Fibroblast of mammary gland (primary cell): ENCODE measurements at regions not wholly inside any gene's neighbourhood (a gene's known extent, or its start where the extent isn't known, plus 50 kb on each side); places are given as distances from the start of the nearest gene placed in this dataset.
"Not testable (repeated sequence)": the region's sequence is repeated elsewhere in the genome, so short reads cannot be mapped to it uniquely, and the experiment has no call there.

Source experiments
- DNase-seq: peaks from one replicate; pipeline ENCODE4 v3.0.0-alpha.2; 2010; ENCODE audit warnings: low read depth
- H3K4me3 ChIP-seq: 2 replicates; pipeline ENCODE4 v1.5.1; 2011; ENCODE audit warnings: low read depth, mild to moderate bottlenecking, low read length, moderate library complexity; ENCODE audit not compliant: control insufficient read depth
- CTCF ChIP-seq: conservative IDR thresholded peaks from 2 replicates; pipeline ENCODE4 v1.5.1; 2011; ENCODE audit warnings: low read depth, low read length, inconsistent platforms; ENCODE audit not compliant: control insufficient read depth, insufficient read depth

GRCh38 chr5:104001136-104001535 lies 438.5 kb upstream of the NUDT12 start:
- no peak for DNase-seq
- TF ChIP-seq CTCF, result no peak
- H3K4me3 ChIP-seq, result no peak overlapping the region

- no peak overlapping the region for H3K4me3 ChIP-seq
- DNase-seq, result no peak
- TF ChIP-seq CTCF, result no peak
Measured at GRCh38 chr5:103993031-103993430, 430.4 kb upstream of the NUDT12 start.

GRCh38 chr5:103990064-103990463 lies 427.5 kb upstream of the NUDT12 start:
- no peak for DNase-seq
- no peak overlapping the region for H3K4me3 ChIP-seq
- no peak for TF ChIP-seq CTCF

GRCh38 chr5:103981592-103981991 lies 419.0 kb upstream of the NUDT12 start:
- TF ChIP-seq CTCF, result no peak
- no peak overlapping the region for H3K4me3 ChIP-seq
- no peak for DNase-seq

- no peak for DNase-seq
Measured at GRCh38 chr5:103973669-103974068, 411.1 kb upstream of the NUDT12 start.

GRCh38 chr5:103966295-103966694 lies 403.7 kb upstream of the NUDT12 start:
- not testable (repeated sequence) for DNase-seq, H3K4me3 ChIP-seq

More at GRCh38 chr5:103973669-103974068, 411.1 kb upstream of the NUDT12 start:
- peak; percentile 21 for TF ChIP-seq CTCF
- H3K4me3 ChIP-seq, result no peak overlapping the region

GRCh38 chr5:103962023-103962422 lies 399.4 kb upstream of the NUDT12 start:
- no peak for TF ChIP-seq CTCF
- DNase-seq, result no peak

More at GRCh38 chr5:103962023-103962422, 399.4 kb upstream of the NUDT12 start:
- H3K4me3 ChIP-seq, result no peak overlapping the region
